GM12891 (cell line): ENCODE measurements at regions not wholly inside any gene's neighbourhood (a gene's known extent, or its start where the extent isn't known, plus 50 kb on each side); places are given as distances from the start of the nearest gene placed in this dataset.

Experiments
- PAX5 ChIP-seq: IDR thresholded peaks from 2 replicates; pipeline ENCODE4 v1.6.1; 2011; ENCODE audit warnings: low read length, moderate library complexity, mild to moderate bottlenecking; ENCODE audit not compliant: insufficient read depth, severe bottlenecking
- POLR2A ChIP-seq: IDR thresholded peaks from 2 replicates; pipeline ENCODE4 v1.6.1; 2011; ENCODE audit warnings: low read depth, low read length, control low read depth
- POLR2AphosphoS5 ChIP-seq: IDR thresholded peaks from 2 replicates; pipeline ENCODE4 v1.6.1; 2011; ENCODE audit warnings: low read depth, low read length, control low read depth

DNA sequence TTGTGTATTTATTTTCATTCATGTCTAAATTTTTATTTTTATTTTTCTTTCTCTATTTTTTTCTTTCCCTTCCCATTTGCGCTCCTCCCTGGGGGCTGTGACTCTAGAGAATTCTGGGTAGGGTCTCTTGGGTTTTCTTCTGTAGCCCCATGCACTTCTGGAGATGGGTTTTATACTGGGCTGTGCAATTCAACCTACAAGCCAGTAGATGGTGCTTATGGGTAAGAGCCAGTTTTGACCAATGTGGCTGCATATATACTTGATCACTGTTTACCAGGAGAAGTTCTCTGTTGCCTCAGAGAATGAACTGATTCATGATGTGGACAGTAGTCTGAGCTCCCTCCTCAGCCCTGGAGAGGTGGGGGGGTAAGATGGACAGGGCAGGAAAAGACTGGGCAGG is 614.6 kb downstream of the PCDH19 start:
- TF ChIP-seq POLR2AphosphoS5 (no peak), POLR2A (no peak), PAX5 (no peak)
